Astrocyte (in vitro differentiated cells and primary cell): ENCODE measurements at regions not wholly inside any gene's neighbourhood (a gene's known extent, or its start where the extent isn't known, plus 50 kb on each side); places are given as distances from the start of the nearest gene placed in this dataset.

ENCODE experiments used
- EZH2 ChIP-seq: IDR thresholded peaks from 2 replicates; pipeline ENCODE4 v1.6.1; 2012; ENCODE audit warnings: mild to moderate bottlenecking, low read length, inconsistent platforms; ENCODE audit not compliant: insufficient read depth
- TF ChIP-seq, protein P1 (sequence below): IDR thresholded peaks from 2 replicates; pipeline ENCODE4 v1.5.1; 2011; ENCODE audit warnings: low read depth, mild to moderate bottlenecking, inconsistent platforms, low read length, moderate library complexity; ENCODE audit not compliant: insufficient read depth

DNA sequence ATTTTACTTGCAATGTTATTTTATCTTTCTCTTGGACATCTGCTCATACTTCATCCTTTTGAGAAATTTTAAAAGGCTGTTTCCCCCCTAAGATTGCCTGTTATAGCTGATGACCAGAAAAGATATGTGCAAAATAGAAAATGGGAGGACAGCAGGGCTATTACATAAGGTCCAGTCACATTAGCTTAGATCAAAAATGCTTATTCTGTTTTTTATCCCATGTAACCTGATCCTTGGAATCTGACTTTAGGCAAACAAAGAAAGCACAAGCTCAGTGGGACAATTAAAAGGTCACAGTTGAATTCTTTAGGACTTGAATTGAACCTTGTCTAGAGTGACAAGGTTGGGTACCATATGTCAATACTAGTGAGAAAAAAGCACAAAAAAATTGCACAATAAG, 65.1 kb upstream of the TRHDE start:
- no peak for TF ChIP-seq EZH2
- TF ChIP-seq, protein P1, sequence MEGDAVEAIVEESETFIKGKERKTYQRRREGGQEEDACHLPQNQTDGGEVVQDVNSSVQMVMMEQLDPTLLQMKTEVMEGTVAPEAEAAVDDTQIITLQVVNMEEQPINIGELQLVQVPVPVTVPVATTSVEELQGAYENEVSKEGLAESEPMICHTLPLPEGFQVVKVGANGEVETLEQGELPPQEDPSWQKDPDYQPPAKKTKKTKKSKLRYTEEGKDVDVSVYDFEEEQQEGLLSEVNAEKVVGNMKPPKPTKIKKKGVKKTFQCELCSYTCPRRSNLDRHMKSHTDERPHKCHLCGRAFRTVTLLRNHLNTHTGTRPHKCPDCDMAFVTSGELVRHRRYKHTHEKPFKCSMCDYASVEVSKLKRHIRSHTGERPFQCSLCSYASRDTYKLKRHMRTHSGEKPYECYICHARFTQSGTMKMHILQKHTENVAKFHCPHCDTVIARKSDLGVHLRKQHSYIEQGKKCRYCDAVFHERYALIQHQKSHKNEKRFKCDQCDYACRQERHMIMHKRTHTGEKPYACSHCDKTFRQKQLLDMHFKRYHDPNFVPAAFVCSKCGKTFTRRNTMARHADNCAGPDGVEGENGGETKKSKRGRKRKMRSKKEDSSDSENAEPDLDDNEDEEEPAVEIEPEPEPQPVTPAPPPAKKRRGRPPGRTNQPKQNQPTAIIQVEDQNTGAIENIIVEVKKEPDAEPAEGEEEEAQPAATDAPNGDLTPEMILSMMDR, result no peak
